GM12892 (cell line): ENCODE measurements at regions not wholly inside any gene's neighbourhood (a gene's known extent, or its start where the extent isn't known, plus 50 kb on each side); places are given as distances from the start of the nearest gene placed in this dataset.
"Not testable (repeated sequence)": the region's sequence is repeated elsewhere in the genome, so short reads cannot be mapped to it uniquely, and the experiment has no call there.

Source experiments
- DNase-seq: peaks from one replicate; pipeline ENCODE4 v3.0.0; 2011; ENCODE audit not compliant: insufficient read length
- FAIRE-seq: peaks from 2 replicates; lab custom pipeline; 2011; peaks lifted over from hg19 to GRCh38; lab: Jason Lieb, UNC
- POLR2A ChIP-seq: IDR thresholded peaks from 2 replicates; pipeline ENCODE4 v1.6.1; 2011; ENCODE audit warnings: low read depth, low read length, control low read depth
- POLR2AphosphoS5 ChIP-seq: IDR thresholded peaks from 2 replicates; pipeline ENCODE4 v1.6.1; 2011; ENCODE audit warnings: low read depth, low read length, control low read depth
- TAF1 ChIP-seq: IDR thresholded peaks from 2 replicates; pipeline ENCODE4 v1.6.1; 2011; ENCODE audit warnings: low read depth, mild to moderate bottlenecking, control low read depth, low read length, borderline replicate concordance

GRCh38 chr5:85428426-85428934 is 1043.8 kb upstream of the EDIL3 start:
- FAIRE-seq (no peak), DNase-seq (no peak)
- TF ChIP-seq POLR2AphosphoS5: no peak
- no peak for TF ChIP-seq TAF1
- TF ChIP-seq POLR2A: no peak

GRCh38 chr5:85431726-85432125 is 1047.0 kb upstream of the EDIL3 start:
- not testable (repeated sequence) for FAIRE-seq, DNase-seq

- FAIRE-seq (no peak), DNase-seq (no peak)
- TF ChIP-seq POLR2A: no peak
- TF ChIP-seq TAF1: no peak
- TF ChIP-seq POLR2AphosphoS5: no peak
Observed at GRCh38 chr5:85441156-85441555, 1056.5 kb upstream of the EDIL3 start.

GRCh38 chr5:85441853-85442252 is 1057.2 kb upstream of the EDIL3 start:
- TF ChIP-seq POLR2AphosphoS5 (no peak), TAF1 (no peak)
- DNase-seq (no peak), FAIRE-seq (no peak)

- FAIRE-seq (no peak), DNase-seq (no peak)
- no peak for TF ChIP-seq POLR2AphosphoS5
- TF ChIP-seq POLR2A: no peak
- no peak for TF ChIP-seq TAF1
Observed at GRCh38 chr5:85452322-85453025, 1067.8 kb upstream of the EDIL3 start.

- no peak for FAIRE-seq
- no peak for TF ChIP-seq POLR2AphosphoS5
- no peak for TF ChIP-seq POLR2A
- no peak for DNase-seq
Observed at GRCh38 chr5:85453026-85453349, 1068.3 kb upstream of the EDIL3 start.

GRCh38 chr5:85458319-85458718 is 1073.6 kb upstream of the EDIL3 start:
- FAIRE-seq (no peak), DNase-seq (no peak)
- TF ChIP-seq TAF1 (no peak), POLR2AphosphoS5 (no peak), POLR2A (no peak)

GRCh38 chr5:85462957-85463356 is 1078.3 kb upstream of the EDIL3 start:
- no peak for FAIRE-seq
- TF ChIP-seq POLR2A (no peak), TAF1 (no peak), POLR2AphosphoS5 (no peak)
- DNase-seq: no peak

GRCh38 chr5:85466423-85466822 is 1081.7 kb upstream of the EDIL3 start:
- no peak for FAIRE-seq
- no peak for TF ChIP-seq POLR2AphosphoS5
- TF ChIP-seq TAF1: no peak
- no peak for TF ChIP-seq POLR2A
- no peak for DNase-seq

- FAIRE-seq: no peak
- TF ChIP-seq POLR2AphosphoS5: no peak
- no peak for TF ChIP-seq POLR2A
- no peak for TF ChIP-seq TAF1
- no peak for DNase-seq
Observed at GRCh38 chr5:85472749-85473148, 1088.1 kb upstream of the EDIL3 start.

- FAIRE-seq, DNase-seq: not testable (repeated sequence)
Observed at GRCh38 chr5:85475151-85475550, 1090.5 kb upstream of the EDIL3 start.

GRCh38 chr5:85476617-85477016 is 1091.9 kb upstream of the EDIL3 start:
- no peak for FAIRE-seq
- DNase-seq: no peak
- no peak for TF ChIP-seq POLR2A
- no peak for TF ChIP-seq TAF1
- TF ChIP-seq POLR2AphosphoS5: no peak

- no peak for TF ChIP-seq POLR2AphosphoS5
- TF ChIP-seq TAF1: no peak
- TF ChIP-seq POLR2A: no peak
- no peak for FAIRE-seq
- no peak for DNase-seq
Observed at GRCh38 chr5:85479849-85480248, 1095.2 kb upstream of the EDIL3 start.
